OCI-LY1 (cell line): ENCODE measurements at regions not wholly inside any gene's neighbourhood (a gene's known extent, or its start where the extent isn't known, plus 50 kb on each side); places are given as distances from the start of the nearest gene placed in this dataset.

Source experiments
- H2AFZ ChIP-seq: fragments of 200-600 bp; sonication (generic), shearing (Covaris generic); 2 replicates; pipeline ENCODE4 v1.6.0; 2014; ENCODE audit warnings: antibody characterized with exemption, mild to moderate bottlenecking, low read length
- H3F3A ChIP-seq: fragments of 200-600 bp; sonication (generic), shearing (Covaris generic); 2 replicates; pipeline ENCODE4 v1.6.0; 2014; ENCODE audit warnings: mild to moderate bottlenecking, antibody characterized with exemption, low read length, moderate library complexity; ENCODE audit not compliant: insufficient read depth
- H3K27ac ChIP-seq: fragments of 200-600 bp; sonication (generic); 2 replicates; pipeline ENCODE4 v1.5.1; 2014; ENCODE audit warnings: low read length, mixed run types, mild to moderate bottlenecking, low read depth; ENCODE audit not compliant: poor library complexity, severe bottlenecking
- H3K27me3 ChIP-seq: fragments of 200-600 bp; sonication (generic); 2 replicates; pipeline ENCODE4 v1.6.0; 2014; ENCODE audit warnings: antibody characterized with exemption, mild to moderate bottlenecking, low read length, moderate library complexity; ENCODE audit not compliant: insufficient read depth
- H3K36me3 ChIP-seq: fragments of 200-600 bp; sonication (generic); 2 replicates; pipeline ENCODE4 v1.6.1; 2014; ENCODE audit warnings: mild to moderate bottlenecking, antibody characterized with exemption, low read length, moderate library complexity, mixed read lengths; ENCODE audit not compliant: insufficient read depth
- H3K4me1 ChIP-seq: fragments of 200-600 bp; sonication (generic); 2 replicates; pipeline ENCODE4 v1.5.1; 2014; ENCODE audit warnings: mild to moderate bottlenecking, low read length, moderate library complexity; ENCODE audit not compliant: insufficient read depth, severe bottlenecking
- H3K4me2 ChIP-seq: fragments of 200-600 bp; sonication (generic), shearing (Covaris generic); 2 replicates; pipeline ENCODE4 v1.6.1; 2014; ENCODE audit warnings: low read length
- H3K4me3 ChIP-seq: fragments of 200-600 bp; sonication (generic); 2 replicates; pipeline ENCODE4 v1.5.1; 2014; ENCODE audit warnings: low read length, low read depth, mild to moderate bottlenecking, mixed read lengths; ENCODE audit not compliant: poor library complexity, severe bottlenecking
- H3K79me2 ChIP-seq: fragments of 200-600 bp; shearing (Covaris generic); 2 replicates; pipeline ENCODE4 v1.6.1; 2016; ENCODE audit warnings: mixed run types, low read length, mixed read lengths; ENCODE audit not compliant: insufficient read depth
- H3K9ac ChIP-seq: fragments of 200-600 bp; sonication (generic), shearing (Covaris generic); 2 replicates; pipeline ENCODE4 v1.6.1; 2014; ENCODE audit warnings: mild to moderate bottlenecking, low read length, mixed read lengths
- H3K9me2 ChIP-seq: fragments of 200-600 bp; sonication (generic), shearing (Covaris generic); 2 replicates; pipeline ENCODE4 v1.6.1; 2014; ENCODE audit warnings: low read depth, mild to moderate bottlenecking, low read length, mixed read lengths
- H3K9me3 ChIP-seq: fragments of 200-600 bp; shearing (Covaris generic); 2 replicates; pipeline ENCODE4 v1.6.1; 2014; ENCODE audit warnings: low read length, mixed read lengths
- H4K20me1 ChIP-seq: fragments of 200-600 bp; sonication (generic), shearing (Covaris generic); 2 replicates; pipeline ENCODE4 v1.6.0; 2016; ENCODE audit warnings: mild to moderate bottlenecking, low read length; ENCODE audit not compliant: insufficient read depth
- EZH2 ChIP-seq: fragments of 200-600 bp; sonication (generic), shearing (Covaris generic); IDR thresholded peaks from 2 replicates; pipeline ENCODE4 v1.8.0; 2017; ENCODE audit warnings: borderline replicate concordance, mixed run types, mild to moderate bottlenecking, antibody characterized with exemption, low read length, moderate library complexity, mixed read lengths
- TF ChIP-seq, protein P1 (sequence below): fragments of 200-600 bp; sonication (generic), shearing (Covaris generic); IDR thresholded peaks from 2 replicates; pipeline ENCODE4 v1.5.1; 2017; ENCODE audit warnings: mild to moderate bottlenecking, antibody characterized with exemption, low read length, moderate library complexity, mixed read lengths

GRCh38 chr11:15724601-15725000, 609.9 kb downstream of the INSC start:
- Histone ChIP-seq H3K9me3 (no peaks in the 10 kb centered on the region), H3K4me1 (no peaks in the 10 kb centered on the region), H3K4me2 (no peak overlapping the region), H3K27ac (no peak overlapping the region), H4K20me1 (no peaks in the 10 kb centered on the region), H3F3A (no peaks in the 10 kb centered on the region), H2AFZ (no peak overlapping the region), H3K9me2 (no peaks in the 10 kb centered on the region), H3K36me3 (no peaks in the 10 kb centered on the region), H3K9ac (no peak overlapping the region), H3K79me2 (no peaks in the 10 kb centered on the region), H3K27me3 (no peaks in the 10 kb centered on the region), H3K4me3 (no peak overlapping the region)
- no peak for TF ChIP-seq EZH2
- TF ChIP-seq, protein P1, sequence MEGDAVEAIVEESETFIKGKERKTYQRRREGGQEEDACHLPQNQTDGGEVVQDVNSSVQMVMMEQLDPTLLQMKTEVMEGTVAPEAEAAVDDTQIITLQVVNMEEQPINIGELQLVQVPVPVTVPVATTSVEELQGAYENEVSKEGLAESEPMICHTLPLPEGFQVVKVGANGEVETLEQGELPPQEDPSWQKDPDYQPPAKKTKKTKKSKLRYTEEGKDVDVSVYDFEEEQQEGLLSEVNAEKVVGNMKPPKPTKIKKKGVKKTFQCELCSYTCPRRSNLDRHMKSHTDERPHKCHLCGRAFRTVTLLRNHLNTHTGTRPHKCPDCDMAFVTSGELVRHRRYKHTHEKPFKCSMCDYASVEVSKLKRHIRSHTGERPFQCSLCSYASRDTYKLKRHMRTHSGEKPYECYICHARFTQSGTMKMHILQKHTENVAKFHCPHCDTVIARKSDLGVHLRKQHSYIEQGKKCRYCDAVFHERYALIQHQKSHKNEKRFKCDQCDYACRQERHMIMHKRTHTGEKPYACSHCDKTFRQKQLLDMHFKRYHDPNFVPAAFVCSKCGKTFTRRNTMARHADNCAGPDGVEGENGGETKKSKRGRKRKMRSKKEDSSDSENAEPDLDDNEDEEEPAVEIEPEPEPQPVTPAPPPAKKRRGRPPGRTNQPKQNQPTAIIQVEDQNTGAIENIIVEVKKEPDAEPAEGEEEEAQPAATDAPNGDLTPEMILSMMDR, result no peak

DNA sequence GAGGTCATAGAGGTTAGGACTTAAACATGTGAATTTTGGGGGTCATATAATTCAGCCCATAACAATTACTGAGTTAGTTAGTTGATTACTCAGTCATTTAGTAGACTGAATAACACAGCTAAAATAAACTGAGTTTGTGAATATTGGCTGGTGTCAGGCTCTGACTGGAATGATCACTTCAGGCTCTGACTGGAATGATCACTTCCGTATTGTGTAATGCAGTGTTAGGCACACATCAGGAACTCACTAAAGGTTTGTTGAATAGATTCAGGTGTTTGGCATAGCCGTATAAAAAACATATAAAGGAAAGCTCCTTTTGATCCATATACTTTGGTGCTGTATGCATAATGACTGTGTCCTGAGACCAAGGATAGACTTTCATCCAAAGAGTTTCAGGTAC, 610.5 kb downstream of the INSC start:
- no peaks in the 10 kb centered on the region for H3K79me2 ChIP-seq
- H3K27me3 ChIP-seq, result no peaks in the 10 kb centered on the region
- H3K9me3 ChIP-seq, result no peaks in the 10 kb centered on the region
- H3K36me3 ChIP-seq, result no peaks in the 10 kb centered on the region
- no peaks in the 10 kb centered on the region for H3K9me2 ChIP-seq
- no peaks in the 10 kb centered on the region for H4K20me1 ChIP-seq
- H3K27ac ChIP-seq, result no peak overlapping the region
- no peak overlapping the region for H3K4me3 ChIP-seq
- H3K4me2 ChIP-seq, result no peak overlapping the region
- H3K9ac ChIP-seq, result no peak overlapping the region
- no peak for TF ChIP-seq EZH2
- TF ChIP-seq, protein P1, result no peak
- no peaks in the 10 kb centered on the region for H3F3A ChIP-seq
- no peak overlapping the region for H2AFZ ChIP-seq
- no peaks in the 10 kb centered on the region for H3K4me1 ChIP-seq

DNA sequence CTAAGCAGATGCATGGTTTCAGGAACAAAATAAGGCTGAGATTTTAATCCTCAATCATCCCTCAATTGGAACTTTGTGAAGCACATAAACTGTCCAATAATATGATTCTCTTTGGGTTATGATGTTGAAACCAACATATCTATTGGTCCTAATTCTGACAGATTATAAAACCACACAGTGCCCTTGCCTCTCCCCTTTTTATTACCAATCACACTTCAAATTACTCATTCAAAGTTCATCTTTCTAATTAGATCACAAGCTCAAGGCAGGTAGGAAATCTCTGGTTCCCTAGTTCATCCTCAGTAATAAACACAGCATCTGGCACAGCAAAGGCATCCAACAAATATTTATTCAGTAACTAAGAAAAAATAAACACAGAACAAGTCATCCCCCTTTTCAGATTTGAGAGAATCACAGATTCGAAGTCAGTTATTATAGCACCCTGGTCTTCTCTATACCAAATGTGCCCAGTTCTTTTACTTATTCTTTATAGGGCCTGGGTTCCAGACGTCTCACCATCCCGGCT, 611.6 kb downstream of the INSC start:
- no peaks in the 10 kb centered on the region for H4K20me1 ChIP-seq
- H3K4me1 ChIP-seq, result no peaks in the 10 kb centered on the region
- no peak overlapping the region for H3K9ac ChIP-seq
- H3K4me2 ChIP-seq, result no peak overlapping the region
- no peak overlapping the region for H3K4me3 ChIP-seq
- H3K79me2 ChIP-seq, result no peaks in the 10 kb centered on the region
- no peaks in the 10 kb centered on the region for H3F3A ChIP-seq
- no peak overlapping the region for H2AFZ ChIP-seq
- H3K27me3 ChIP-seq, result no peaks in the 10 kb centered on the region
- no peaks in the 10 kb centered on the region for H3K9me3 ChIP-seq
- no peak for TF ChIP-seq EZH2
- TF ChIP-seq, protein P1, result no peak
- no peaks in the 10 kb centered on the region for H3K9me2 ChIP-seq
- no peak overlapping the region for H3K27ac ChIP-seq
- no peaks in the 10 kb centered on the region for H3K36me3 ChIP-seq
